Mononuclear cell (primary cell): ENCODE measurements at regions not wholly inside any gene's neighbourhood (a gene's known extent, or its start where the extent isn't known, plus 50 kb on each side); places are given as distances from the start of the nearest gene placed in this dataset.

Experiments used
- H3K27me3 ChIP-seq: 2 replicates; pipeline ENCODE4 v1.6.0; 2011; ENCODE audit warnings: low read length, control low read depth; ENCODE audit not compliant: insufficient read depth
- H3K4me1 ChIP-seq: 2 replicates; pipeline ENCODE4 v1.5.1; 2011; ENCODE audit warnings: mild to moderate bottlenecking, low read length, control low read depth; ENCODE audit not compliant: insufficient read depth
- H3K4me3 ChIP-seq: 2 replicates; pipeline ENCODE4 v1.5.1; 2011; ENCODE audit warnings: mild to moderate bottlenecking, low read length, moderate library complexity
- H3K9me3 ChIP-seq: 2 replicates; pipeline ENCODE4 v1.5.1; 2011; ENCODE audit warnings: low read depth, mild to moderate bottlenecking, control low read depth, low read length

GRCh38 chr16:86322806-86323205 is 187.5 kb upstream of the FOXF1 start:
- Histone ChIP-seq H3K4me1 (no peaks in the 10 kb centered on the region), H3K9me3 (no peaks in the 10 kb centered on the region), H3K27me3 (peaks cover 2% of the 10 kb centered on the region), H3K4me3 (no peak overlapping the region)

- H3K27me3 ChIP-seq: peaks cover 2% of the 10 kb centered on the region
- no peaks in the 10 kb centered on the region for H3K9me3 ChIP-seq
- H3K4me1 ChIP-seq: no peaks in the 10 kb centered on the region
- H3K4me3 ChIP-seq: no peak overlapping the region
These were observed 186.0 kb upstream of the FOXF1 start for GRCh38 chr16:86324320-86324719.

GRCh38 chr16:86325360-86325759 is 185.0 kb upstream of the FOXF1 start:
- Histone ChIP-seq H3K4me3 (no peak overlapping the region), H3K4me1 (no peaks in the 10 kb centered on the region), H3K27me3 (no peaks in the 10 kb centered on the region), H3K9me3 (no peaks in the 10 kb centered on the region)

- Histone ChIP-seq H3K9me3 (no peaks in the 10 kb centered on the region), H3K4me1 (no peaks in the 10 kb centered on the region), H3K4me3 (no peak overlapping the region), H3K27me3 (peaks cover under 1% of the 10 kb centered on the region)
These were observed 184.4 kb upstream of the FOXF1 start for GRCh38 chr16:86325895-86326294.

- no peaks in the 10 kb centered on the region for H3K4me1 ChIP-seq
- H3K4me3 ChIP-seq: no peak overlapping the region
- H3K27me3 ChIP-seq: peaks cover 2% of the 10 kb centered on the region
- H3K9me3 ChIP-seq: no peaks in the 10 kb centered on the region
These were observed 183.0 kb upstream of the FOXF1 start for GRCh38 chr16:86327321-86327720.

- Histone ChIP-seq H3K27me3 (peaks cover 2% of the 10 kb centered on the region), H3K9me3 (no peaks in the 10 kb centered on the region), H3K4me1 (no peaks in the 10 kb centered on the region), H3K4me3 (no peak overlapping the region)
These were observed 179.4 kb upstream of the FOXF1 start for GRCh38 chr16:86330906-86331305.

GRCh38 chr16:86334079-86334635 is 176.2 kb upstream of the FOXF1 start:
- Histone ChIP-seq H3K4me1 (no peaks in the 10 kb centered on the region), H3K4me3 (no peak overlapping the region), H3K9me3 (no peaks in the 10 kb centered on the region), H3K27me3 (peaks cover 2% of the 10 kb centered on the region)

- peaks cover 2% of the 10 kb centered on the region for H3K27me3 ChIP-seq
- H3K9me3 ChIP-seq: no peaks in the 10 kb centered on the region
- H3K4me3 ChIP-seq: no peak overlapping the region
- no peaks in the 10 kb centered on the region for H3K4me1 ChIP-seq
These were observed 174.8 kb upstream of the FOXF1 start for GRCh38 chr16:86335266-86336172.

GRCh38 chr16:86337138-86337537 is 173.2 kb upstream of the FOXF1 start:
- Histone ChIP-seq H3K4me1 (no peaks in the 10 kb centered on the region), H3K27me3 (peaks cover 4% of the 10 kb centered on the region), H3K9me3 (no peaks in the 10 kb centered on the region), H3K4me3 (no peak overlapping the region)

- H3K4me1 ChIP-seq: no peaks in the 10 kb centered on the region
- H3K9me3 ChIP-seq: no peaks in the 10 kb centered on the region
- peaks cover 7% of the 10 kb centered on the region for H3K27me3 ChIP-seq
- no peak overlapping the region for H3K4me3 ChIP-seq
These were observed 172.5 kb upstream of the FOXF1 start for GRCh38 chr16:86337581-86338402.

GRCh38 chr16:86338403-86339115 is 171.8 kb upstream of the FOXF1 start:
- Histone ChIP-seq H3K4me1 (no peaks in the 10 kb centered on the region), H3K27me3 (peaks cover 12% of the 10 kb centered on the region), H3K9me3 (no peaks in the 10 kb centered on the region), H3K4me3 (no peak overlapping the region)

GRCh38 chr16:86342161-86342834 is 168.0 kb upstream of the FOXF1 start:
- no peak overlapping the region for H3K4me3 ChIP-seq
- H3K4me1 ChIP-seq: no peaks in the 10 kb centered on the region
- peaks cover 19% of the 10 kb centered on the region for H3K27me3 ChIP-seq
- no peaks in the 10 kb centered on the region for H3K9me3 ChIP-seq

- peaks cover 19% of the 10 kb centered on the region for H3K27me3 ChIP-seq
- H3K9me3 ChIP-seq: no peaks in the 10 kb centered on the region
- no peak overlapping the region for H3K4me3 ChIP-seq
- H3K4me1 ChIP-seq: no peaks in the 10 kb centered on the region
These were observed 167.1 kb upstream of the FOXF1 start for GRCh38 chr16:86343027-86343795.
